Neuronal stem cell (in vitro differentiated cells): ENCODE measurements at regions not wholly inside any gene's neighbourhood (a gene's known extent, or its start where the extent isn't known, plus 50 kb on each side); places are given as distances from the start of the nearest gene placed in this dataset.

ENCODE experiments used
- DNase-seq: peaks from one replicate; pipeline ENCODE4 v3.0.0-alpha.2; 2013; ENCODE audit warnings: low spot score
- H2AFZ ChIP-seq: one replicate; pipeline ENCODE4 v1.6.1; 2013; ENCODE audit warnings: mild to moderate bottlenecking, low read length, inconsistent platforms
- H2AK5ac ChIP-seq: 2 replicates; pipeline ENCODE4 v1.6.1; 2013; ENCODE audit warnings: low read depth, mild to moderate bottlenecking, inconsistent platforms, low read length, moderate library complexity, mixed read lengths
- H2BK120ac ChIP-seq: 2 replicates; pipeline ENCODE4 v1.6.1; 2013; ENCODE audit warnings: low read depth, mild to moderate bottlenecking, inconsistent platforms, low read length, moderate library complexity, mixed read lengths
- H2BK12ac ChIP-seq: one replicate; pipeline ENCODE4 v1.6.1; 2013; ENCODE audit warnings: low read length, inconsistent platforms
- H2BK15ac ChIP-seq: 2 replicates; pipeline ENCODE4 v1.6.1; 2013; ENCODE audit warnings: mild to moderate bottlenecking, low read length, inconsistent platforms, mixed read lengths
- H2BK5ac ChIP-seq: one replicate; pipeline ENCODE4 v1.6.1; 2013; ENCODE audit warnings: inconsistent platforms, mild to moderate bottlenecking, low read length, moderate library complexity
- H3K14ac ChIP-seq: one replicate; pipeline ENCODE4 v1.6.1; 2013; ENCODE audit warnings: low read length, inconsistent platforms
- H3K18ac ChIP-seq: 2 replicates; pipeline ENCODE4 v1.6.1; 2013; ENCODE audit warnings: low read length, inconsistent platforms
- H3K23ac ChIP-seq: 2 replicates; pipeline ENCODE4 v1.6.1; 2013; ENCODE audit warnings: low read depth, mild to moderate bottlenecking, mixed read lengths, low read length, inconsistent platforms; ENCODE audit not compliant: poor library complexity
- H3K27ac ChIP-seq: replicated peaks from 3 replicates; pipeline ENCODE4 v1.5.1; 2013; ENCODE audit warnings: low read length, inconsistent platforms
- H3K27me3 ChIP-seq, 3 experiments: 2 replicates each; pipeline ENCODE4 v1.6.1; 2013; ENCODE audit warnings: low read length in 3 of 3, mild to moderate bottlenecking in 2 of 3, inconsistent platforms in 1 of 3, low read depth in 1 of 3, mixed read lengths in 1 of 3, moderate library complexity in 1 of 3; ENCODE audit not compliant: control insufficient read depth in 3 of 3, insufficient read depth in 3 of 3
- H3K36me3 ChIP-seq, 2 donors: replicated peaks in 1 of 2; 2 replicates each; pipeline ENCODE4 v1.6.1; 2013; ENCODE audit warnings: low read length in 2 of 2; ENCODE audit not compliant: control insufficient read depth in 2 of 2, insufficient read depth in 2 of 2
- H3K4ac ChIP-seq: 2 replicates; pipeline ENCODE4 v1.6.1; 2013; ENCODE audit warnings: inconsistent platforms, mild to moderate bottlenecking, low read length, moderate library complexity
- H3K4me1 ChIP-seq, 2 donors: 1 replicate in 1 of 2; 2 replicates in 1 of 2; pipeline ENCODE4 v1.6.1; 2013; ENCODE audit warnings: low read length in 2 of 2, low read depth in 1 of 2; ENCODE audit not compliant: control insufficient read depth in 2 of 2, insufficient read depth in 1 of 2
- H3K4me2 ChIP-seq: one replicate; pipeline ENCODE4 v1.6.1; 2013; ENCODE audit warnings: mild to moderate bottlenecking, low read length, inconsistent platforms; ENCODE audit not compliant: insufficient read depth, poor library complexity, severe bottlenecking
- H3K4me3 ChIP-seq, 2 donors: 2 replicates each; pipeline ENCODE4 v1.5.1; 2013; ENCODE audit warnings: low read length in 2 of 2, mild to moderate bottlenecking in 2 of 2, inconsistent platforms in 1 of 2, moderate library complexity in 1 of 2
- H3K79me1 ChIP-seq: one replicate; pipeline ENCODE4 v1.6.1; 2013; ENCODE audit warnings: low read depth, mild to moderate bottlenecking, inconsistent platforms, low read length, moderate library complexity
- H3K9ac ChIP-seq: one replicate; pipeline ENCODE4 v1.6.1; 2013; ENCODE audit warnings: mild to moderate bottlenecking, low read depth, low read length, inconsistent platforms; ENCODE audit not compliant: poor library complexity
- H3K9me3 ChIP-seq, 2 donors: replicated peaks in 1 of 2; 2 replicates each; pipeline versions ENCODE3 to v1.6.1; 2013; ENCODE audit warnings: low read length in 2 of 2, mild to moderate bottlenecking in 2 of 2, inconsistent platforms in 1 of 2, low read depth in 1 of 2, mixed read lengths in 1 of 2, moderate library complexity in 1 of 2; ENCODE audit not compliant: control insufficient read depth in 2 of 2, insufficient read depth in 1 of 2
- H4K8ac ChIP-seq: one replicate; pipeline ENCODE4 v1.6.1; 2013; ENCODE audit warnings: low read depth, mild to moderate bottlenecking, inconsistent platforms, low read length, moderate library complexity
- H4K91ac ChIP-seq: one replicate; pipeline ENCODE4 v1.6.1; 2013; ENCODE audit warnings: low read length, low read depth, mild to moderate bottlenecking, inconsistent platforms; ENCODE audit not compliant: poor library complexity
- WGBS, 2 donors: extraction: QIAGEN DNeasy Blood & Tissue Kit; methylation state at CpG; one replicate each; pipeline ENCODE4 v1.1.7; 2013; ENCODE audit warnings: missing lambda C conversion rate in 2 of 2, mixed read lengths in 1 of 2; ENCODE audit not compliant: insufficient read length in 2 of 2, insufficient replicate concordance in 1 of 2; ENCODE audit errors: extremely low coverage in 2 of 2; 5-methylcytosine and 5-hydroxymethylcytosine counted together

DNA sequence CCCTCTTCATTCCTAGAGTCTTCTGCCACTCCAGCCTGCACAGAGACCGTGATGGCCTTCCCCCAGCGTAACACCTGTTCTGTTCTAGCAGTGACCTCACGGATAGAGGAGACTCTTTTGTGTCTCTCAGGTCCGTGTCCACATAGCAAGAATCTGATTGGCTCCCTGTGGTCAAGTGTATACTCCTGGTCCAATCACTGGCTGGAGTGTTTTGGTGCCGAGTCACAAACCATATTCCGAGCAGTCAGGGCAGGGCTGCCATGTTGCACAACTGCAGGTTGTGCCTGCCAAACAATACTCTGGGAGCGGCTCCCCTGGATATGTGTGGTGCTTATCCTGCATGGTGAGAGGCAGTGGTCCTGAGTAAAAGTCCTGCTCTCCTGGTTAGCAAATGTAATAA, 402.4 kb downstream of the KCNRG start:
- no peak for DNase-seq
- H2BK12ac ChIP-seq = no peak overlapping the region
- H2AK5ac ChIP-seq = no peak overlapping the region
- H3K4me2 ChIP-seq = no peak overlapping the region
- no peak overlapping the region for H2AFZ ChIP-seq
- no peak overlapping the region for H2BK5ac ChIP-seq
- no peak overlapping the region for H4K8ac ChIP-seq
- no peak overlapping the region for H3K4me3 ChIP-seq
- peaks cover 0 to 1% of the 10 kb centered on the region in 2 donors for H3K4me1 ChIP-seq
- no peaks in the 10 kb centered on the region for H3K9me3 ChIP-seq
- H3K27ac ChIP-seq = no peak overlapping the region
- no peak overlapping the region for H3K14ac ChIP-seq
- no peak overlapping the region for H3K4ac ChIP-seq
- H4K91ac ChIP-seq = no peak overlapping the region
- H3K27me3 ChIP-seq = no peaks in the 10 kb centered on the region
- H2BK120ac ChIP-seq = no peak overlapping the region
- peak overlapping the region; percentile 15 for H3K18ac ChIP-seq
- H3K79me1 ChIP-seq = no peaks in the 10 kb centered on the region
- H2BK15ac ChIP-seq = no peak overlapping the region
- no peak overlapping the region for H3K23ac ChIP-seq
- H3K36me3 ChIP-seq = no peaks in the 10 kb centered on the region
- no CpG with 5 or more reads among the region's 7 CpGs for WGBS, 2 donors
- H3K9ac ChIP-seq = no peak overlapping the region

DNA sequence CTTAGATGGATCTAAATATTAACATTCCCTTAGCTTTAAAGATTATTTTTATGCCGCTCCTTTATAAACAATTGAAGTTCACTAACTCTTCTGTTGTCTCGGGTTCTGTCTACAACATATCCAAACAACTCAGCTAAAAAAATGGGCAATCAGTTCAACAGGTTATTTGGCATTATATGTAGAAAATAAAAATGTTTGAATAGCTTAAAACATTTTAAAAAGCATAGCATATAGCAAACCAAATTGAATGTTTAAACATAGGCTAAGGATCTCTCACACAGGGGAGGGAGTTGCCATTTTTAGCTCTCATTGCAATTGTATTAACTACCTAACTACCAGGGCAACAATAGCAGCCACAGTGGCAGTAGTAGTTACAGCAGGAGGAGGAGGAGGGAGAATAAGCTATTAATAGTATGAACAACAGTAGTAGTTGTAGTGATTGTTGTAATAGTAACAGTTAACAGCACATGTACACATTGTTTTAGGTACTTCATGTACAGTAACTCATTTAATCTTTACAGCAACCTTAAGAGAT, 404.2 kb downstream of the KCNRG start:
- DNase-seq = no peak
- Histone ChIP-seq H3K27ac (no peak overlapping the region), H2AK5ac (no peak overlapping the region), H3K9ac (no peak overlapping the region), H4K8ac (no peak overlapping the region), H4K91ac (no peak overlapping the region), H2AFZ (no peak overlapping the region), H2BK5ac (no peak overlapping the region), H3K4me2 (no peak overlapping the region), H3K4me3 (no peak overlapping the region), H3K18ac (no peak overlapping the region), H3K79me1 (no peaks in the 10 kb centered on the region), H2BK120ac (no peak overlapping the region), H3K4ac (no peak overlapping the region), H2BK12ac (no peak overlapping the region), H3K36me3 (no peaks in the 10 kb centered on the region), H3K27me3 (no peaks in the 10 kb centered on the region), H3K14ac (no peak overlapping the region), H3K9me3 (no peaks in the 10 kb centered on the region), H3K4me1 (peaks cover 0 to 1% of the 10 kb centered on the region in 2 donors), H3K23ac (no peak overlapping the region), H2BK15ac (no peak overlapping the region)
- no CpG with 5 or more reads among the region's 2 CpGs for WGBS, 2 donors

DNA sequence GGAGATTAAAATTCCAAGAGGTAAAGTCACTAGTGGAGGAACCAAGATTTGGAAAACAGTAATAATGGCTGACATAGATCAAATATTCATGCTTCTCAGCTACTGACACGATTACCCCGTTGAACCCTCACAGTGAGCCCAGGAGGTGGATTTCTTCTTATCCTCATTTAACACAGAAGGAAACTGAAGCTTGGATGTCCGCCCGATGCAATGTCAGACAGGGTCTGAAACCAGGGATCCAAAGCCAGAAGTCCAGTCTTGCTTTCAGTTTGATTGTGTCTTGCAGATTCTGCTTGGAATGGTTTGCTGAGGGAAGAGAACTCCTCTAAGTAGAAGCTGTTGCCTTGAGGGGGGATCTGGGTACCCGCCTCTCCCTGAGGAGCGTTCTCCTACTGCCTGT, 404.7 kb downstream of the KCNRG start:
- no peak overlapping the region for H4K8ac ChIP-seq

DNA sequence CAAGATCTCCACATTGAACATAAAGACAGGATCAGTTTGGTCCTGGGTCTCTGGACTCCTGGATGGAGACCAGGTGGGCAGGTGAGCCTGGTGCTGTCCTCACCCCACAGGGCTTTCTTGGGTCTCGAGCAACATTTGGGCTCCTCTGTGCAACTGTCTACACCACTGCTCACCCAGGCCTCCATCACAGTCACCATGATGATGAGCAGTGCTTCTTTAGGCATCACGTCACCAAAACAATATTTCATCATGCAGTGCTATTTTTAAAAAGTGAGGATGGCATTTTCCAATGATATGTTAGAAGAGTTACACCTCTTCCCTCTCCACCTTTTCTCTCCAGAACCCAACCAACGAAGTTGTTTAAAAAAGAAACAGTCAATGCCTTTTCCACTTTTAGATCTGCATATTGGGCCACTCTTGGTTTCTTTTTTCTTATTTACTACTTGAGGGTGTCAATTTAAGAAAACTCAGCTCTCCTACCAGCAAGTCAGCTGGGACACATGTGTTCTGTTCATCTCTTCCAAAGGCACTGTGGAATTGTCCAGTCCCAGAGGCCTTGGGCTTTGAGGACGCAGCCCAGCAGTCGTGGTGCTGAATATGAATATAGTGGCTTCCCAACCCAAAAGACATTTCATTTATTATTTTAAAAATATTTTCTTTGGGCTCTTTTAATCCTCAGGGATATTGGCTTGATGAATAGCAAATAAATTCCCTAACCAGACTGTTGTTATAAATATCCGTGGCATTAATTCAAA, 405.7 kb downstream of the KCNRG start:
- Histone ChIP-seq H3K4me3 (no peak overlapping the region), H2AK5ac (no peak overlapping the region), H3K4me1 (peaks cover 0 to 1% of the 10 kb centered on the region in 2 donors), H2BK12ac (no peak overlapping the region), H3K4me2 (no peak overlapping the region), H4K8ac (no peak overlapping the region), H3K4ac (no peak overlapping the region), H3K27ac (no peak overlapping the region), H3K9me3 (no peaks in the 10 kb centered on the region), H3K79me1 (no peaks in the 10 kb centered on the region), H2AFZ (no peak overlapping the region), H4K91ac (no peak overlapping the region), H3K18ac (no peak overlapping the region), H3K36me3 (no peaks in the 10 kb centered on the region), H2BK120ac (no peak overlapping the region), H3K9ac (no peak overlapping the region), H2BK5ac (no peak overlapping the region), H2BK15ac (no peak overlapping the region), H3K14ac (no peak overlapping the region), H3K23ac (no peak overlapping the region), H3K27me3 (no peaks in the 10 kb centered on the region)
- WGBS, 2 donors = no CpG with 5 or more reads among the region's 6 CpGs
- DNase-seq = no peak

More for the DNA sequence above, 404.7 kb downstream of the KCNRG start:
- Histone ChIP-seq H3K4me3 (no peak overlapping the region), H3K9ac (no peak overlapping the region), H4K91ac (no peak overlapping the region), H3K18ac (no peak overlapping the region), H3K4me2 (no peak overlapping the region), H2BK12ac (no peak overlapping the region), H3K36me3 (no peaks in the 10 kb centered on the region), H3K14ac (no peak overlapping the region), H2BK120ac (no peak overlapping the region), H3K4ac (no peak overlapping the region), H3K27ac (no peak overlapping the region), H3K9me3 (no peaks in the 10 kb centered on the region), H3K23ac (no peak overlapping the region), H2BK15ac (no peak overlapping the region), H2BK5ac (no peak overlapping the region), H2AK5ac (no peak overlapping the region), H3K4me1 (peaks cover 0 to 1% of the 10 kb centered on the region in 2 donors), H3K79me1 (no peaks in the 10 kb centered on the region), H3K27me3 (no peaks in the 10 kb centered on the region), H2AFZ (no peak overlapping the region)
- WGBS, 2 donors = no CpG with 5 or more reads among the region's 6 CpGs
- DNase-seq = no peak
